ENCODE measurements at regions not wholly inside any gene's neighbourhood (a gene's known extent, or its start where the extent isn't known, plus 50 kb on each side); places are given as distances from the start of the nearest gene placed in this dataset.

DNA sequence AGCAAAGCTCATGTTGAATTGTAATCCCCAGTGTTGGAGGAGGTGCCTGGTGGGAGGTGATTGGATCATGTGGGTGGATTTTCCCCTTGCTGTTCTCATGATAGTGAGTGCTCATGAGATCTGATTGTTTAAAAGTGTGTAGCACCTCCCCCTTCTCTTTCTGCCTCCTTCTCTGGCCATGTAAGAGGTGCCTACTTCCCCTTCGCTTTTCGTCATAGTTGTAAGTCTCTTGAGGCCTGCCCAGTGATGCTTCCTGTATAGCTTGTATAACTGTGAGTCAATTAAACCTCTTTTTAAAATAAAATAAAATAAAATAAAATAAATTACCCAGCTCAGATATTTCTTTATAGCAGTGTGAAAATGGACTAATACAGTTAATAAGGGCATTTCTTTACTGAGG is 1025.7 kb downstream of the PLA2G4A start:
- Histone ChIP-seq H3K9me3 (ENCODE audit: insufficient read depth, low read depth, low read length) (no peaks in the 10 kb centered on the region), H3K9ac (ENCODE audit: low read depth, low read length) (no peak overlapping the region), H3K36me3 (ENCODE audit: insufficient read depth, low read length) (no peaks in the 10 kb centered on the region), H3K27me3 (ENCODE audit: insufficient read depth, low read length) (no peaks in the 10 kb centered on the region), H3K4me3 (ENCODE audit: low read length) (no peak overlapping the region), H3K27ac (ENCODE audit: low read depth, low read length) (no peak overlapping the region), H3K4me1 (ENCODE audit: insufficient read depth, low read length) (no peaks in the 10 kb centered on the region)
- 93% methylated on average over 2 of the region's 2 CpGs for WGBS

DNA sequence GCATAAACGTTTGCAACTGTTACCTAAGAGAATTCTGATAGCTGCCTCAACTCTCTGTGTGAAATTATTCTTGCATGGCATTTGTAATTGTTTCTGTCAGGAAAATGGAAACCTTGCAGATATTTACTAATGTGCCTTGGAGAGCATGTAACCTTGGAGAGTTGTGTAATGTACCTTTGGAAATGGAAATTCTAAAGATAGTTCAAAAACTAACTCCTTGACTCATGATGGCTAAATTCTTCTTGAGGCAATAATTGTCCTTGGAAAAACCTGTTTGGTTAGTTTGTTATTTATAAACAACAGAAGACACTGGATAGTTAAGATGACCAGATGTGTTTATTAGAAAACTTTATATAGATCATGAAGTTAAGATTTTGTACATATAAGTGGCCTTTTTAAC is 1033.8 kb downstream of the PLA2G4A start:
- H3K9me3 ChIP-seq (ENCODE audit: insufficient read depth, low read depth, low read length) = no peaks in the 10 kb centered on the region
- no peaks in the 10 kb centered on the region for H3K4me1 ChIP-seq (ENCODE audit: insufficient read depth, low read length)
- H3K4me3 ChIP-seq (ENCODE audit: low read length) = no peak overlapping the region
- no peak overlapping the region for H3K27ac ChIP-seq (ENCODE audit: low read depth, low read length)
- H3K36me3 ChIP-seq (ENCODE audit: insufficient read depth, low read length) = no peaks in the 10 kb centered on the region
- no peaks in the 10 kb centered on the region for H3K27me3 ChIP-seq (ENCODE audit: insufficient read depth, low read length)
- H3K9ac ChIP-seq (ENCODE audit: low read depth, low read length) = no peak overlapping the region
- WGBS = 96% methylated on average over 1 of the region's 1 CpG

DNA sequence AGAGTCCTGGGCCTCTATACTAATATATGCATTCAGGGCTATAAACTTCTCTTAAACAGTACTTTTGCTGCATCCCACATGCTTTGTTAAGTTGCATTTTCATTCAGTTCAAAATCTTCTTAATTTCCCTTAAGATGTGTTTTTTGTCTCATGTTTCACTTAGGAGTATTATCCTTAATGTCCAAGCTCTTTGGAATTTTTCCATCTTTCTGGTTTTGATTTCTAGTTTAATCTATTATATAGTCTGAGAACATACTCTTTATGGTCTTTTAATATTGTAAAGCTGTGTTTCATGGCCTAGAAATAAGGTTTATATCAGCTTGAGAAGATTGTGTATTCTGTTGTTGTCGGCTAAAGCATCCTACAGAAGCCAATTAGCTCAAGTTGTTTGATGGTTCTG is 1041.8 kb downstream of the PLA2G4A start:
- no peak overlapping the region for H3K4me3 ChIP-seq (ENCODE audit: low read length)

DNA sequence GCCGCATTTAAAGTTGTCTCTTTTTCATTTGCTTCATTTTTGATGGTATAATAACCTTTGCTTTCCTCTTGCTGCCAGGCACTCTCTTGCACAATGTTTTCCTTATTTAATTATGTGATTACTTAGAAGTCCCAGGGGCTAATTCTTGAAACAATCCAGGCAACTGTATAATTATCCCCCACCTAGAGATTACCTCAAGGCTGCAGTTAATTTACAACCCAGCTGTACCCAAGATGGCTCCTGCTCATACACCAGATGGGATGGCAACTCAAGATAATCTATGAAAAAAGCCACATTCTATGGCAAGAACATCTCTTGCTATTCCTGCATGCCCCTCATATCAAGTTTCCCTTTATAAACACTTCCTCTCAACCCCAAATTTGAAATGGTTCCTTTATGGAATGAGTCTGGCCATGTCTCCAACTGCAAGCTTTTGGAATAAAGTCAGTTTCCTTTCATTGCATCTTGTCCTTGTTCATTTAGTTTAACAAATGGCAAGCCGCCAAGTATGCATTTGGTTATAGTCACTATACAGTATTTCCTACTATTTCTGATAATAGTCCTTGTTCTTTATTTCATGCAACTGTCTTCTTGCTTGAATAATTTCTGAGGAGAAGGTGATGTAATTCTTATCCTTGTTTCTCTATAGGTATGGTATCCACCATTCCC is 1042.6 kb downstream of the PLA2G4A start:
- Histone ChIP-seq H3K36me3 (ENCODE audit: insufficient read depth, low read length) (no peaks in the 10 kb centered on the region), H3K27me3 (ENCODE audit: insufficient read depth, low read length) (no peaks in the 10 kb centered on the region), H3K27ac (ENCODE audit: low read depth, low read length) (no peak overlapping the region), H3K9ac (ENCODE audit: low read depth, low read length) (no peak overlapping the region), H3K4me3 (ENCODE audit: low read length) (no peak overlapping the region), H3K9me3 (ENCODE audit: insufficient read depth, low read depth, low read length) (no peaks in the 10 kb centered on the region), H3K4me1 (ENCODE audit: insufficient read depth, low read length) (no peaks in the 10 kb centered on the region)
- 92% methylated on average over 1 of the region's 2 CpGs for WGBS

More for the DNA sequence above, 1041.8 kb downstream of the PLA2G4A start:
- Histone ChIP-seq H3K27me3 (ENCODE audit: insufficient read depth, low read length) (no peaks in the 10 kb centered on the region), H3K27ac (ENCODE audit: low read depth, low read length) (no peak overlapping the region), H3K36me3 (ENCODE audit: insufficient read depth, low read length) (no peaks in the 10 kb centered on the region), H3K9ac (ENCODE audit: low read depth, low read length) (no peak overlapping the region), H3K4me1 (ENCODE audit: insufficient read depth, low read length) (no peaks in the 10 kb centered on the region), H3K9me3 (ENCODE audit: insufficient read depth, low read depth, low read length) (no peaks in the 10 kb centered on the region)
- WGBS = 100% methylated on average over 1 of the region's 1 CpG

DNA sequence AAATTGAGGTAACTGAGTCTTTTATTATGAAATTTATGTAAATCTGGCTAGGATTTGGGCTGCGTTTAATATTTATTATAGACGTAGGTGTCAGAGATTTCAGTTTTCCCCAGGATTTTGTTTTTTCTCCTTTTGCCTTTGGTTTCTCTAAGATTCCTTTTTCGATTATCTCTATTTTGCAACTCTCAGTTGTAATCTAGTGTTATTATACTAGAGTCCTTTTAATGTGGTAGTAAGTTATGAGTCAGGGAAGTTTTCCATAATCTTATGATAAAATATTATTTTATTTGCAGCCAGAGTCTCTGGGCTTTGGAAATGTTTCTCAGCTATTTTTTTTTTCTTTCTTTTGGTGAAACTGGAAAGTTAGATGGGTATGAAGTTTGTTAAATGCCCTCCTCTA is 1043.8 kb downstream of the PLA2G4A start:
- Histone ChIP-seq H3K27ac (ENCODE audit: low read depth, low read length) (no peak overlapping the region), H3K4me1 (ENCODE audit: insufficient read depth, low read length) (peaks cover 6% of the 10 kb centered on the region), H3K36me3 (ENCODE audit: insufficient read depth, low read length) (no peaks in the 10 kb centered on the region), H3K27me3 (ENCODE audit: insufficient read depth, low read length) (no peaks in the 10 kb centered on the region), H3K9me3 (ENCODE audit: insufficient read depth, low read depth, low read length) (no peaks in the 10 kb centered on the region), H3K9ac (ENCODE audit: low read depth, low read length) (no peak overlapping the region), H3K4me3 (ENCODE audit: low read length) (no peak overlapping the region)
- WGBS = 100% methylated on average over 2 of the region's 3 CpGs

DNA sequence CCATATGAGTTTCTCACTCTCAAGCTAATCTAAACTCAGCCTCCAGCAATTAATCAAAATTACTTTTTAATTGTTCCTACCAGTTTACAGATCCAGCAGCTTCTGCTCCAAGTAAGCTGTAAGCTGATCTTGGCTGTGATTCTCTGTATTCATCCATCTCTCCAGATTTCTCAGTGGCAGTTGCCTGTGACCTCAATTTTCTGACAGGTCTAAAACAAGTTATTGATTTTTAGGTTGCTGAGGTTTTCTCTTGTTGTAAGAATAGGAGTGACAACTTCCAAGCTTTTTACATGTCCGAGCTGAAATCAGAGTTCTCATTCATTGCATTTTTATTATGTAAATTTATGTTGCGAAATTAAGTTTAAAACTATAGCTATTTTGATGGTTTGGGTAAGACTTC is 1044.4 kb downstream of the PLA2G4A start:
- WGBS = 100% methylated on average over 2 of the region's 2 CpGs
- no peaks in the 10 kb centered on the region for H3K9me3 ChIP-seq (ENCODE audit: insufficient read depth, low read depth, low read length)
- peaks cover 7% of the 10 kb centered on the region for H3K4me1 ChIP-seq (ENCODE audit: insufficient read depth, low read length)
- H3K27ac ChIP-seq (ENCODE audit: low read depth, low read length) = no peak overlapping the region
- no peak overlapping the region for H3K9ac ChIP-seq (ENCODE audit: low read depth, low read length)
- no peaks in the 10 kb centered on the region for H3K27me3 ChIP-seq (ENCODE audit: insufficient read depth, low read length)
- H3K4me3 ChIP-seq (ENCODE audit: low read length) = no peak overlapping the region
- no peaks in the 10 kb centered on the region for H3K36me3 ChIP-seq (ENCODE audit: insufficient read depth, low read length)

DNA sequence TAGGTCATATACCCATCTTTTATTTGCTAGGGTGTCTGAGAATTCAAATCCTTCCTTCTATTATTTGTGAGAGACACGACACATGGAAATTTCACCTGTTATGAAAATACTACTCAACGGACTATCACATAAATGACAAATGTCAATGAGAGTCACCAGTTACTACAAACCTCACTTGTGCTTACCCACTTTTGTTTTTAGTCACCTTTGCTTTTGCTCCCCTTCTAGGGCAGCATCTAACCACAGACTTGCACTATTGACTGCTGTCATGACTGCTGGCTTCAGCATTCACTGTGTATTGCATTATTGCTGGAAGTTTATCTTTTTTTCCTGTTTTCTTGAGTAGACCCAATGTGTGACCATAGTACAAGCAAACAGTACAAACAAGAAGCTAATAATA is 1048.0 kb downstream of the PLA2G4A start:
- H3K36me3 ChIP-seq (ENCODE audit: insufficient read depth, low read length) = no peaks in the 10 kb centered on the region
- peaks cover 11% of the 10 kb centered on the region for H3K4me1 ChIP-seq (ENCODE audit: insufficient read depth, low read length)
- H3K9ac ChIP-seq (ENCODE audit: low read depth, low read length) = no peak overlapping the region
- WGBS = 91% methylated on average over 2 of the region's 2 CpGs
- H3K4me3 ChIP-seq (ENCODE audit: low read length) = no peak overlapping the region
- H3K27ac ChIP-seq (ENCODE audit: low read depth, low read length) = no peak overlapping the region
- no peaks in the 10 kb centered on the region for H3K9me3 ChIP-seq (ENCODE audit: insufficient read depth, low read depth, low read length)
- H3K27me3 ChIP-seq (ENCODE audit: insufficient read depth, low read length) = no peaks in the 10 kb centered on the region

DNA sequence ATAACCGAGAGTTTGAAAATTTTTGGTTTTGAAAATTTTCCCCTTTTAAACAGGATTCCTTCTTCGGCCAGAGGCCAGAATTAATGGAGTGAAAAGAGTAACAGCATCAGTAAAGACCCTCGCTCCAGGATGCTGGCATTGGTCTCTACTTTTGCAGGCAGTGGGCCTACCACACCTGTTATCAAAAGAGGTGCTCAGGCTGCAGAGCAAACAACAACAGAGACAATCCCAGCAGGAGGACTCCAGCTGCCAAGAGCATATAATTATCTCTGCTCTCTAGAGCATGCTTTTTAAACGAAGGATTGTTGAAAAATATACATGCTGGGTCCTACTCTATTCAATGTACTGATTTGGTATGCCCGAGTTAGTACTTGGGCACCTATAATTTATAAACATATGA is 1048.5 kb downstream of the PLA2G4A start:
- Histone ChIP-seq H3K4me1 (ENCODE audit: insufficient read depth, low read length) (peaks cover 11% of the 10 kb centered on the region), H3K9ac (ENCODE audit: low read depth, low read length) (no peak overlapping the region), H3K27ac (ENCODE audit: low read depth, low read length) (no peak overlapping the region), H3K27me3 (ENCODE audit: insufficient read depth, low read length) (no peaks in the 10 kb centered on the region), H3K9me3 (ENCODE audit: insufficient read depth, low read depth, low read length) (no peaks in the 10 kb centered on the region), H3K4me3 (ENCODE audit: low read length) (no peak overlapping the region), H3K36me3 (ENCODE audit: insufficient read depth, low read length) (no peaks in the 10 kb centered on the region)
- 88% methylated on average over 4 of the region's 5 CpGs for WGBS

DNA sequence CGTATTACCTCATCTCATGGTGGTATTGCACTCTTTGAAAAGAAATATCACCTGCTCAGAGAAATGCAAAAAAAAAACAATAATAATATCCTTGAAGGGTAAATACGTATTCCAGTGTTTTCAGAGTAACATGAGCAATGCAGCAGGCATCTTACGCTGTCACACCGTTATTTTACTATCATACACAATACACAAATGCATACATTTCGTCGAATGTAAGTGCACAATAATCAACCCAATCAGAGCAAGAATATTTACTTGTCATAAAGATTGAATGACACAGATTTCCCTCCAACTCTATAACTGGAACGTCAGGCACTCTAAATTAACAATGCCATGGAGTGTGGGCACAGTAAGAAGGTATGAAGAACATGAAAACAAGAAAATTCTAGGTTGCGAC is 1050.1 kb downstream of the PLA2G4A start:
- no peaks in the 10 kb centered on the region for H3K27me3 ChIP-seq (ENCODE audit: insufficient read depth, low read length)
- no peak overlapping the region for H3K27ac ChIP-seq (ENCODE audit: low read depth, low read length)
- WGBS = 95% methylated on average over 8 of the region's 8 CpGs
- H3K4me1 ChIP-seq (ENCODE audit: insufficient read depth, low read length) = peaks cover 11% of the 10 kb centered on the region
- H3K9me3 ChIP-seq (ENCODE audit: insufficient read depth, low read depth, low read length) = no peaks in the 10 kb centered on the region
- no peak overlapping the region for H3K4me3 ChIP-seq (ENCODE audit: low read length)
- H3K36me3 ChIP-seq (ENCODE audit: insufficient read depth, low read length) = no peaks in the 10 kb centered on the region
- no peak overlapping the region for H3K9ac ChIP-seq (ENCODE audit: low read depth, low read length)

DNA sequence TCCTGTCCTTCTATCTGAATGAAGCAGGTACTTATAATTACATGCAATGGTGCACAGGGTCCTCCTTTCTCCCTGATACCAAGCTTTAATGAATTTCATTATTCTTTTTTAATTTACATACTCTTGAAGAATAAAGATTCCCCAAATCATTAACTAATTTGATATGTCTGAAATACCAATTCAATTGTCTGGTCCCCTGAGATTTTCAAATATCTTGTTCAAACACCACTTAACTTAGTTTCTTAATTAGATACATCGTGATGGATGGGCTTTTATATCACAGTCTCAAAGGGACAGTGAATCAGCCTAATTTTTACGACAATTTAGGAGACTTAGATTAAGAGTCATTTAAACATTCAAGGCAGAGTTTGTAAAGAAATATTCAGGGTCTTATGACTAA is 1054.6 kb downstream of the PLA2G4A start:
- peaks cover 4% of the 10 kb centered on the region; the same call in 1 of the 2 replicates for H3K4me1 ChIP-seq (ENCODE audit: insufficient read depth, low read length)
- no peak overlapping the region for H3K9ac ChIP-seq (ENCODE audit: low read depth, low read length)
- no peaks in the 10 kb centered on the region for H3K36me3 ChIP-seq (ENCODE audit: insufficient read depth, low read length)
- no peaks in the 10 kb centered on the region for H3K27me3 ChIP-seq (ENCODE audit: insufficient read depth, low read length)
- H3K4me3 ChIP-seq (ENCODE audit: low read length) = no peak overlapping the region
- no peak overlapping the region for H3K27ac ChIP-seq (ENCODE audit: low read depth, low read length)
- no peaks in the 10 kb centered on the region for H3K9me3 ChIP-seq (ENCODE audit: insufficient read depth, low read depth, low read length)
- 100% methylated on average over 2 of the region's 2 CpGs for WGBS

DNA sequence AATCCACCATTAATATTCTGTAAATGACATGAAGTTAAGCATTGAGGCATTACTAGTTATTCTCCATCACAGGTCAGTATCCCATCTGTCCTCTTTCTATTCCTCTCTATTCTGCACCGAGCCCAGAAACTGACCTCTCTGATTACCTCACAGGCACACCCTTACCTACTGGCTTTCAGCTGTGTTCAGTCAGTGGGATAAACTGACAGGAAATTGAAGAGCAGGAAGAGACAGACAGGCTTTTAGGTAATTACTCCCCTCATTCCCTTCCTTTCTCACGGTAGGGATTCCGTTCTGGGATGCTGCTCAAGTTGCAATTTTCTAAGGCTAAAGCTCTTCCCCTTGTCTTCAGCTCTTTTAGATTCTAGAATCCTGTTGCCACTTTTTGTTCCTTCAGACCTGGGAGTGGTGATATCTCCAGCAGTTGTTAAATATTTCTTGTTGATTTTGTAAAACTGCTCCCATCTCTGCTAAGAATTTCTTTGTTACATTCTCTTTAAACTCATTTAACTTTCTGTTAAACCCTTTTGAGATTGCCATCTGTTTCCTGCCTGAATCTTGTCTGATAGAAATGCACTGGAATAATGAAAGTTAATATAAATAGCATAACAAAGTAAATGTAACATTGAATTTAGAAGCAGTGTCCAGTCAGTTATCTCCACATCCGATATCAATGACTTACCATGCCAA is 1063.4 kb downstream of the PLA2G4A start:
- Histone ChIP-seq H3K27ac (ENCODE audit: low read depth, low read length) (no peak overlapping the region; the same call in 1 of the 2 replicates), H3K4me1 (ENCODE audit: insufficient read depth, low read length) (peaks cover 8% of the 10 kb centered on the region; the same call in 1 of the 2 replicates), H3K4me3 (ENCODE audit: low read length) (no peak overlapping the region), H3K27me3 (ENCODE audit: insufficient read depth, low read length) (no peaks in the 10 kb centered on the region), H3K9me3 (ENCODE audit: insufficient read depth, low read depth, low read length) (no peaks in the 10 kb centered on the region), H3K9ac (ENCODE audit: low read depth, low read length) (no peak overlapping the region), H3K36me3 (ENCODE audit: insufficient read depth, low read length) (no peaks in the 10 kb centered on the region)
- 89% methylated on average over 4 of the region's 4 CpGs for WGBS

Measured in HUES64 (cell line).